ENCODE measurements at regions not wholly inside any gene's neighbourhood (a gene's known extent, or its start where the extent isn't known, plus 50 kb on each side); places are given as distances from the start of the nearest gene placed in this dataset.

GRCh38 chr11:98800696-98801095 is 220.1 kb upstream of the CNTN5 start:
- Histone ChIP-seq H4K20me1 (replicated peaks; ENCODE audit: control insufficient read depth, insufficient read depth, low read length) (no peaks in the 10 kb centered on the region), H2AFZ (ENCODE audit: low read depth, low read length) (no peak overlapping the region), H3K9me3 (replicated peaks; ENCODE audit: control insufficient read depth, insufficient read depth, low read depth, low read length) (no peaks in the 10 kb centered on the region), H3K4me1 (replicated peaks in 1 of 2; ENCODE audit: control insufficient read depth in 2 of 2, insufficient read depth in 2 of 2, low read length in 2 of 2) (no peaks in the 10 kb centered on the region), H3K4me2 (ENCODE audit: insufficient read depth, low read length) (no peak overlapping the region), H3K36me3 (ENCODE audit: control insufficient read depth, insufficient read depth, low read length) (no peaks in the 10 kb centered on the region), H3K79me2 (ENCODE audit: control insufficient read depth, insufficient read depth, low read length) (no peaks in the 10 kb centered on the region), H3K9ac (ENCODE audit: insufficient read depth in 1 of 2, low read depth in 2 of 2, low read length in 2 of 2) (no peak overlapping the region), H3K9me1 (ENCODE audit: control insufficient read depth, insufficient read depth, low read length) (no peaks in the 10 kb centered on the region), H3K27me3 (ENCODE audit: control insufficient read depth in 2 of 2, insufficient read depth in 2 of 2, low read length in 2 of 2) (no peaks in the 10 kb centered on the region), H3K4me3 (no peak overlapping the region), H3K27ac (ENCODE audit: extremely low read depth, low read depth, low read length) (no peak overlapping the region)
- in situ Hi-C loops (cut with MboI) = no loop called here
- no peak for FAIRE-seq
- DNase-seq (ENCODE audit: extremely low read depth in 1 of 4, low spot score in 3 of 4) = no peak
- no peak for TF ChIP-seq RAD51 (IDR thresholded peaks at IDR 0.05; ENCODE audit: borderline replicate concordance, low read depth)
- TF ChIP-seq USF1 (CRISPR knock-in tag; IDR thresholded peaks at IDR 0.05) = no peak
- TF ChIP-seq HLTF (IDR thresholded peaks at IDR 0.05) = no peak
- TF ChIP-seq MITF (IDR thresholded peaks at IDR 0.05) = no peak
- TF ChIP-seq ZFP91 (CRISPR knock-in tag; IDR thresholded peaks at IDR 0.05) = no peak
- ChIA-PET POLR2A (no interaction called here), CTCF (ENCODE audit: low intra/inter-chr PET ratio) (no interaction called here)
- WGBS (ENCODE audit: insufficient coverage, low coverage, missing lambda C conversion rate) = 19% methylated on average over 4 of the region's 4 CpGs
- intact Hi-C loops (cut with micrococcal nuclease) = no loop called here
- BruUV-seq (replicated peaks) = no TSS peak
- ATAC-seq = no peak

All from K562 (cell line).